ENCODE measurements at regions not wholly inside any gene's neighbourhood (a gene's known extent, or its start where the extent isn't known, plus 50 kb on each side); places are given as distances from the start of the nearest gene placed in this dataset.
"Not testable (repeated sequence)": the region's sequence is repeated elsewhere in the genome, so short reads cannot be mapped to it uniquely, and the experiment has no call there.

DNA sequence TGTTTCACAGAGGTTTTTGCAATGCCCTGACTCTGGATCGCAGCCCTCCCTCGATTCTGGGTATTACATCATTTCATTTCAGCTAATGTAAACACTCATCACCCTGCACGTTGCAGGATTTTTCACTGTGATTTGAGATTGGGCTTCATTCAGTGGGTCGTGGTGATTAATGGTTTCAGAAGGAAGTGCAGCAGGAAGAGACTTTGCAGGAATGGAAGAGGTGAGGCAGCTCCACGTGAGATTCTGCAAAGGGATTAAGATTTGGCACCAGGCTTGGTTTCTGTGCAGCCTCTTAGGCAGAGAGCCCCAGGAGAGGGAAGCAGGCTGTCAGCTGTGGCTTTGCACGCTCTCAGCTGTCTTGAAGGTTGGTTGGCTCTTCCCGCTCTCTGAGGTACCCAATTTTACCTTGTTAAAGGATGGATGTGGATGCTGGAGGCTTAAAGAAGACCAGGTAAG, 95.2 kb downstream of the PLCE1 start:
- DNase-seq (ENCODE audit: low spot score) = no peak

- DNase-seq (ENCODE audit: low spot score) = no peak
These were observed 97.9 kb downstream of the PLCE1 start for GRCh38 chr10:94091649-94092048.

- DNase-seq (ENCODE audit: low spot score) = no peak
These were observed 99.1 kb downstream of the PLCE1 start for GRCh38 chr10:94092848-94093247.

GRCh38 chr10:94093286-94093905, 99.7 kb downstream of the PLCE1 start:
- no peak for DNase-seq (ENCODE audit: low spot score)

- no peak for DNase-seq (ENCODE audit: low spot score)
These were observed 100.8 kb downstream of the PLCE1 start for GRCh38 chr10:94094540-94094939.

DNA sequence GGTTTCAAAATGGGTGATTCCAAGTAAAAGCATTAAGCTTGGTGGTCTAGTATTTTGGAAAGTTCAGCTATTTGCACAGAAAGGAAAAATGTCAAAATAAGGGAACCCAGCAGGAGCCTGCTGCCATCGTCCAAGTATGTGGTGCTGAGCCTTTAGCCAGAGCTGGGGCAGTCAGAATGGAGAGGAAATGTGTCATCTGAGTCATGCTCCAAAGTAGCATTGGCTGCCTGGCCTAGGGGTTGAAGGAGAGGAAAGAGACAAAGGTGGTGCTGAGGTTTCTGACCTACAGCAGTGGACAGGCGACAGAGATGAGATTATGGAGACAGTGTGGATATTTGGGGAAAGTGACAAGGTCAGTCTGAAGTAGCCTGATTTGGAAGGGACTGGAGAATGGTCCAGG, 103.9 kb downstream of the PLCE1 start:
- DNase-seq (ENCODE audit: low spot score) = no peak

GRCh38 chr10:94098896-94099295, 105.2 kb downstream of the PLCE1 start:
- DNase-seq (ENCODE audit: low spot score) = no peak

- DNase-seq (ENCODE audit: low spot score) = no peak
These were observed 108.2 kb downstream of the PLCE1 start for GRCh38 chr10:94101894-94102293.

DNA sequence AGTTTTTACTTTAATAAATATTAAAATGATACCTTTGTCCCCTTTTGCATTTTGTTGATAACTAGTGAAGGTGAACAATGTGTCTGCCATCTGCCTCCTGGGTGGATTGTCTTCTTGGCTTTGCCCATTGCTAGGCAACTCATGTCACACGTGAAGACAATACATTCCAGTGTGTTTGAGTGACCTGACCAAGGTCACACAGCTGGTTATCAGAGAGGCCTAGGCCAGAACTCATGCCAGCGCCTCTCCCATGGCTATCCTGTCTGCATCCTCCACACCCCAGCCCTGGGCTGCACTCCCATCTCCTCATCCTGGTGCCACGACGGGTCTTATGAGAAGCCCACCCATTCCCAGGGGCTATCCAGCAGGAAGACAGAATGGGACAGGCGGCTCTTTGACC, 108.7 kb downstream of the PLCE1 start:
- no peak for DNase-seq (ENCODE audit: low spot score)

DNA sequence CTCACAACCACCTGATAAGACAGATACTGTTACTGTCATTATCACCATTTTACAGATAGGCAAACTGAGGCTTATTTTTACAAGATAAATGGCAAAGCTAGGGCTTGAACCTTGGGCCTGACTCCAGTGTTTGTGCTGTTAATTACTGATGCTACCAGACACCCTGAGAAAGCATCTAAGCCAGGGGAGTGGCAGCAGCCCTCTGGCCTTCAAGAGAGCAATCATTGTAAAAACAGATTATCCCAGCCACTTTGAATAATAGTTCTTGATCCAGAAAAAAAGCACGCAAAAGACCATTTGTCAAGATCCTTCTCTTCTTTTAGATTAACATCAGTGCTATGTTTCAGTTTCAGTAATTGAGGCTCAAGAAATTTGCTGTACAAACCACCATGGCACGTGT, 109.5 kb downstream of the PLCE1 start:
- DNase-seq (ENCODE audit: low spot score) = no peak

DNA sequence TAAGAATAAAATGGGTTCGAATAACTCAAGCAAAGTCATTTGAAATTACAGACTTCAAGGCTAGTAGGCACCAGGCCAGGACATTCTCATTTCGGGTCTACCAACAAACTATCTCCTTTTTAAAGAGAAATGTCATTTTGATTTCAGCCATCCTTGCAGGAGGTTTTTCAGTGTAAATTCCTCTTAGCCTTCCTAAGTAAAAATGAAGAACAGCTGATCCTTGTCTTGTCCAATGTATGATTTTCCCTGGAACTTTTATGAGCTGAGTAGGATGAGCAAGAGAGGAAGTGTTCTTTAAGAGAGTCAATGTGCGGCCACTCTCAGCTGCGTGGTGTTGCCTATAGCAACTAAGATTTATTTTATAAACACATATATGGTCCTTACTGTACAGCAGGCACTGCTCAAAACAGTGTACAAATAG, 110.1 kb downstream of the PLCE1 start:
- no peak for DNase-seq (ENCODE audit: low spot score)

DNA sequence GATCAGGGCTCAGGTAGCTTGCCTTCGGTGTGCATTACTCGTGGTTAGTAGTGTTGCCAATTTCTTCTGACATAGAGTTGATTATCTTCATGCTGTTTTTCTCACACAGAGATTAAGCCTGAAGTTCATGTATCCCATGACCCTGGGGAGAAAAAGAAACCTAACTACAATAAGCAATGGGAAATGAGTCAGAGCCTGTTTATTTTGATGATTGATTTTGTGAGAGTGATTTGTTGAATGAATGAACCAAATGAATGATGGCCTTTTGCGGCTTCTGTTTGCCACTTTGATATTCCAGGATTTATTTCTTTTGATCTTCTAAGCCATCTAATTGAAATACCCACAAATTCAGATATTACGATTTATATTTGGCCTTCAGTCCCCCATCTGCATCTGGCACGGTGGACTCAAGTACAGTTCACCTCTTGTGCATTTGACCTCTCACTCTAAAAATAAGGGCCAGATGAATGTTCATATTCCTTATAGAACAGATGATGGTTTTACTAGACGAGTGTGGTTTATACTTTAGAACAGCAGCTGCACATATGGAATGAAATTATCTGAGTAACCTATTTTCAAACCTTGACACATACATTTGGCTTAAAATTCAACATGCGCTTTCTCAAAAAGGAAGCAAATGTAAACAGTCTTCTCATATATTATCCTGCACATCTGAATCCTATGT, 110.7 kb downstream of the PLCE1 start:
- DNase-seq (ENCODE audit: low spot score) = no peak

DNA sequence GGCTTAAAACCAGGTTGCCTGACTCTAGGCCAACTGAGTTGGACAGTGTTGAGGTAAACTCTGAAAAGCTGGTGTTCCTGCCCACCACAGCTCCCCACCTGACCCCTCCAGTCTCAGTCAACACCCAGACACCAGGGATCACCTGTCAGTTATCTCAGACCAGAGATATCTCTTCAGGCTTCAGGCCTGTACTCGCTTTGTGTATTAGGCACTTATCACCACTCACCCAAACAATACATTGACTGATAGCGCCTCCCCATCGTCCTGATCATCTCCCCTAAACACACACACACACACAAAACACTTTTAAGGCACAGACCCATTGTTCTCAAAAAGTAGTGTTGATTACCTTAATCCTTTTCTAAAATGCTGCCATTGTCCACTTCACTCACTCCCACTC, 111.5 kb downstream of the PLCE1 start:
- no peak for DNase-seq (ENCODE audit: low spot score)

- DNase-seq (ENCODE audit: low spot score) = no peak
These were observed 113.5 kb downstream of the PLCE1 start for GRCh38 chr10:94107191-94107590.

GRCh38 chr10:94108200-94108599, 114.5 kb downstream of the PLCE1 start:
- DNase-seq (ENCODE audit: low spot score) = no peak

- no peak for DNase-seq (ENCODE audit: low spot score)
These were observed 117.6 kb downstream of the PLCE1 start for GRCh38 chr10:94111367-94111766.

GRCh38 chr10:94112321-94112720, 118.6 kb downstream of the PLCE1 start:
- no peak for DNase-seq (ENCODE audit: low spot score)

DNA sequence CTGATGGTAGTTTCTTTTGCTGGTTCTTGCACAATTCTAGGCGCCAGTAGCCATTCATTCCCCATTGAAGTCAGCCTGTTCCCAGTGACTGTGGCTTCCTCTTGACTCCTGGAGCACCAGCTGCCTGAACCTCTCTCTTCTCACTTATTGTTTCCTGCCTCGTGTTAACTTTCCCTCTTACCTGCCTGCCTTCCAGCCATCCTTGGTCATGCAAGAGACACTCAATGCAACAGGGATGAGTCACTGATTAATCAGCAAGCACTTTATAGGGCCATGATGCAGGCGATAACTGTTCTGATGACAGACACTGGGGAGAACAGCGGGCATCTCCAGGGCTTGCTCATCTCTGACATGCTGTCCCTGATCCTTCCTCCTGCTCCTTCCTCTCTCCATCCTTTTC, 122.0 kb downstream of the PLCE1 start:
- DNase-seq (ENCODE audit: low spot score) = no peak

GRCh38 chr10:94116848-94117247, 123.1 kb downstream of the PLCE1 start:
- DNase-seq (ENCODE audit: low spot score) = no peak

DNA sequence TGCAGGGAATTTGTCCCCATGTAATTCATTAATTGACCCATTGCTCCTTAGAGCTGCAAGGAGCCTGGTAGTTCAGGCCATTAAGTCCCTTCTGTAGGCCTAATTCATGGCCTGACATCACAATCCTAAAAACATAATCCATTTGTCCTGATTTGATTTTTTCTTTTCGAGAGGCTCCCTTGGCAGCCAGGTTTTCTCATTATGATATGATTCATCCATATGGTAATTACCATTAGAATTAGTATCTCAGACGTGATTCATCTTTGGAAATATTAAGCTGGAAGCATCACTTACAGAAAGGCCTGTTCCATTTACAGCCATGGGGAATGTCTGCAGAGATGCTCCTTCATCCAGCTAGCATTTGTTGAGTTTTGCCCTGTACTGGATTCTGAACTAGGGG, 128.5 kb downstream of the PLCE1 start:
- no peak for DNase-seq (ENCODE audit: low spot score)

GRCh38 chr10:94123258-94123995, 129.7 kb downstream of the PLCE1 start:
- no peak for DNase-seq (ENCODE audit: low spot score)

GRCh38 chr10:94124147-94124546, 130.4 kb downstream of the PLCE1 start:
- not testable (repeated sequence) for DNase-seq (ENCODE audit: low spot score)

DNA sequence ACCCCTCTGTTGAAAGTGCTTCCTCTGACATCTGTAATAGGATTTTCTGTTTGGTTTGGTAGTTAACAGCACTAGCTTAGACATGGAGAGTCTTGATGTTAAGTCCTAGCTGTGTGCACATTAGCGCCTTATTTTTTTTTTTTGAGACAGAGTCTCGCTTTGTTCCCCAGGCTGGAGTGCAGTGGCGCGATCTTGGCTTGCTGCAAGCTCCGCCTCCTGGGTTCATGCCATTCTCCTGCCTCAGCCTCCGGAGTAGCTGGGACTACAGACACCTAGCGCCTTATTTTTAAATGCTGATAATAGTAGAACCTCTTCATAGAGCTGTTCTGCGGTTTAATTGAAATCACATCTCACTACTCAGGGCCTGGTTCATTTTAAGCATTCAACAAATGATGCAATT, 131.5 kb downstream of the PLCE1 start:
- not testable (repeated sequence) for DNase-seq (ENCODE audit: low spot score)
